ENCODE measurements at regions not wholly inside any gene's neighbourhood (a gene's known extent, or its start where the extent isn't known, plus 50 kb on each side); places are given as distances from the start of the nearest gene placed in this dataset.

DNA sequence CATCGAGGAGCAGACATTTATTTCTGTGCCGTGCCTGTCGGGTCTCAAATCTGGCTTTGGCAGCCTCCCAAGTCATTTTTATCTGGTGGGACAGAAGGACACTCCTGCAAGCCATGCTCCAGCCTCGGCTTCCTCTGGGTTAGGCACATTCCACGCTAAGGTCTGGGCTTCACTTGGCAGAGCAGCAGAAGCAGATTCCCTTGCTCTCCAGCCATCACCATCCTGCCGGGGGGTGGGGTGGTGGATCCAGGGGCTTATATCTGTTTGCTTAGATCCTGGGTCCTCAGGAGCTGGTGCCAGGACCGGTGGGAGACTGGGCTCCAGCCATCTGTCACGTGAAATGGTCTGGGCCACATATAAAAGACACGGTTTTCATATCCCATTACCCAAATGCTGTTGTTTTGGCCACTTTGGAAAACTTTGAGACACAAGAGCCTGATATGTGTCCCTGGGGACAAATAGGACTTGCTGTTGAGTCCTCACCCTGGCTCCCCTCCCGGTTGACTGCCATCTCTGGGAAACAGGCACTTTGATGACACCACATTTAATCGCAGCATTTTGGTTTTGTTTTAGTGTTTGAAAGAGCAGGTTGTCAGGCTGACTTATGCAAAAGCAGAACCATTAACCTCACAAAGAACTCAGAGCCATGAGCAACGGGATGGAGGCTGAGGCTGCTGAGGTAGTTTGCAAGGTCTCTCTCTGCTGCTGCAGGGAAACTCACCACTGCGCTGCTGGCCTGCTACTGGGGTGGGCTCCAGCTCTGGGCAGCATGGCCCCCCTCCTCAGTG lies 69.6 kb upstream of the PRMT8 start:
- TF ChIP-seq, protein P1, sequence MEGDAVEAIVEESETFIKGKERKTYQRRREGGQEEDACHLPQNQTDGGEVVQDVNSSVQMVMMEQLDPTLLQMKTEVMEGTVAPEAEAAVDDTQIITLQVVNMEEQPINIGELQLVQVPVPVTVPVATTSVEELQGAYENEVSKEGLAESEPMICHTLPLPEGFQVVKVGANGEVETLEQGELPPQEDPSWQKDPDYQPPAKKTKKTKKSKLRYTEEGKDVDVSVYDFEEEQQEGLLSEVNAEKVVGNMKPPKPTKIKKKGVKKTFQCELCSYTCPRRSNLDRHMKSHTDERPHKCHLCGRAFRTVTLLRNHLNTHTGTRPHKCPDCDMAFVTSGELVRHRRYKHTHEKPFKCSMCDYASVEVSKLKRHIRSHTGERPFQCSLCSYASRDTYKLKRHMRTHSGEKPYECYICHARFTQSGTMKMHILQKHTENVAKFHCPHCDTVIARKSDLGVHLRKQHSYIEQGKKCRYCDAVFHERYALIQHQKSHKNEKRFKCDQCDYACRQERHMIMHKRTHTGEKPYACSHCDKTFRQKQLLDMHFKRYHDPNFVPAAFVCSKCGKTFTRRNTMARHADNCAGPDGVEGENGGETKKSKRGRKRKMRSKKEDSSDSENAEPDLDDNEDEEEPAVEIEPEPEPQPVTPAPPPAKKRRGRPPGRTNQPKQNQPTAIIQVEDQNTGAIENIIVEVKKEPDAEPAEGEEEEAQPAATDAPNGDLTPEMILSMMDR (IDR thresholded peaks at IDR 0.05; ENCODE audit: low read depth, low read length): no peak
- no peak for TF ChIP-seq EZH2phosphoT487 (IDR thresholded peaks at IDR 0.05; ENCODE audit: low read depth)
